GM23338 (cell line): ENCODE measurements at regions not wholly inside any gene's neighbourhood (a gene's known extent, or its start where the extent isn't known, plus 50 kb on each side); places are given as distances from the start of the nearest gene placed in this dataset.
"Not testable (repeated sequence)": the region's sequence is repeated elsewhere in the genome, so short reads cannot be mapped to it uniquely, and the experiment has no call there.

Source experiments
- CREB1 ChIP-seq: fragments of 250-450 bp; sonication (Bioruptor Pico); IDR thresholded peaks from 2 replicates; pipeline ENCODE4 v1.5.0; 2020; ENCODE audit warnings: low read depth, mild to moderate bottlenecking, moderate library complexity
- CTCF ChIP-seq, 2 experiments: fragments of 200-600 bp in 1 of 2; sonication (generic) in 1 of 2; conservative IDR thresholded peaks; 2 replicates each; pipeline versions ENCODE4 v1.5.1 to v1.6.1; 2016 to 2017; ENCODE audit warnings: antibody characterized with exemption in 2 of 2, low read depth in 2 of 2, mild to moderate bottlenecking in 2 of 2, moderate library complexity in 1 of 2
- EZH2 ChIP-seq: fragments of 200-600 bp; sonication (generic); IDR thresholded peaks from one replicate; pipeline ENCODE4 v1.8.0; 2017; ENCODE audit warnings: antibody characterized with exemption, mild to moderate bottlenecking, low read depth; ENCODE audit not compliant: unreplicated experiment
- EZH2phosphoT487 ChIP-seq: fragments of 200-600 bp; sonication (generic); IDR thresholded peaks from one replicate; pipeline ENCODE4 v1.8.1; 2018; ENCODE audit warnings: antibody characterized with exemption; ENCODE audit not compliant: unreplicated experiment
- POLR2AphosphoS5 ChIP-seq: IDR thresholded peaks from 2 replicates; pipeline ENCODE4 v1.6.1; 2016; ENCODE audit warnings: antibody characterized with exemption, low read depth
- REST ChIP-seq: IDR thresholded peaks from one replicate; pipeline ENCODE4 v1.6.1; 2018; ENCODE audit warnings: antibody characterized with exemption; ENCODE audit not compliant: unreplicated experiment

DNA sequence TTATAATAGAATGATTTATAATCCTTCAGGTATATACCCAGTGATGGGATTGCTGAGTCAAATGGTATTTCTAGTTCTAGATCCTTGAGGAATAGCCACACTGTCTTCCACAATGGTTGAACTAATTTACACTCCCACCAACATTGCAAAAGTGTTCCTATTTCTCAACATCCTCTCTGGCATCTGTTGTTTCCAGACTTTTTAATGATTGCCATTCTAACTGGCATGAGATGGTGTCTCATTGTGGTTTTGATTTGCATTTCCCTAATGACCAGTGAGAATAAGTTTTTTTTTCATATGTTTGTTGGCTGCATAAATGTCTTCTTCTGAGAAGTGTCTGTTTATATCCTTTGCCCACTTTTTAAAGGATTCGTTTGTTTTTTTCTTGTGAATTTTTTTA, 615.1 kb downstream of the STK39 start:
- not testable (repeated sequence) for TF ChIP-seq CTCF (conservative IDR thresholded peaks at IDR 0.05; ENCODE audit: low read depth in 2 of 2); EZH2phosphoT487; POLR2AphosphoS5; REST; CREB1 (CRISPR knock-in tag); EZH2
